ENCODE measurements at regions not wholly inside any gene's neighbourhood (a gene's known extent, or its start where the extent isn't known, plus 50 kb on each side); places are given as distances from the start of the nearest gene placed in this dataset.
"Not testable (repeated sequence)": the region's sequence is repeated elsewhere in the genome, so short reads cannot be mapped to it uniquely, and the experiment has no call there.

- no peak overlapping the region for H3K4me3 ChIP-seq (ENCODE audit: low read depth, low read length)
- no peak for DNase-seq (ENCODE audit: low read depth)
- TF ChIP-seq CTCF (IDR thresholded peaks at IDR 0.05; ENCODE audit: insufficient read depth, low read length): no peak
These were observed 220.1 kb upstream of the TMEFF2 start for GRCh38 chr2:192414794-192415193.

DNA sequence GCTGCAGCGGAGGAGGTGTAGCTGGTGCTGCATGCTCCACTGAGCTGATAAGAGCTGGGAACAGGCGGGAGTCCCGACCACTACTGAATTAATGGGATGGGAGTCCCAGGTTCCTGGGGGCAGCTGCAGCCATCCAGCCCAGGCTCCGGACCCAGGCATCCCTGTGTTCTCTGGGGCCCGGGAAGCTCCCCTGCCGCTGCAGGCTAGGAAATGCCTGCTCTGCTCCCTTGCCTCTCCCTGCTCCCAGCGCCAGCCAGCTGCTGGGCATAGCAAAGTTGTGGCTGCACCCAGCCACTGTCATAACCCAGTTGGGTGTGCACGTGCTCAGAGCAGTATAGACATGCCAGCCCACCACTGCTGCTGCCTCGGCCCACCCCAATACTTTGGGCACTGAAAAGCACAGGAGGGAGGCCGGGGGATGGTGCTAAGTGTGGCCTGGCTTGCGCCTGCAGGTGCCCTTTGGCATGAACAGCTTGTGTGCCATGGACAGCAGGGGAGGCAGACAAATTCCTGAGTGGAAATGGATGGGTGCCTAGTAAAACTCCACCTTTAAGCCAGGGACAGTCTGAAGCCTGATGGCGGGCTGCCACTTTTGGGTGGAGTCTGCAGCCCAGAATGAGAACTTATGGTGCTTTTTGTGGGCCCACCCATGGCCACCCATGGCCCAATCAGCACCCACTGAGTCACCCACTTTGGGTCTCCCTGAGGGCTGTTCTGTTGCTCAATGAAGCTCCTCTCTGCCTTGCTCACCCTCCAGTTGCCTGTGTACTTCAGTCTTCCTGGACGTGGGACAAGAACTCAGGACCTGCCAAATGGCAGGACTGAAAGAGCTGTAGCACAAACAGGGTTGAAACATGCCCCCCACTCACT is 219.3 kb upstream of the TMEFF2 start:
- DNase-seq (ENCODE audit: low read depth): no peak
- no peak overlapping the region for H3K4me3 ChIP-seq (ENCODE audit: low read depth, low read length)
- no peak for TF ChIP-seq CTCF (IDR thresholded peaks at IDR 0.05; ENCODE audit: insufficient read depth, low read length)

DNA sequence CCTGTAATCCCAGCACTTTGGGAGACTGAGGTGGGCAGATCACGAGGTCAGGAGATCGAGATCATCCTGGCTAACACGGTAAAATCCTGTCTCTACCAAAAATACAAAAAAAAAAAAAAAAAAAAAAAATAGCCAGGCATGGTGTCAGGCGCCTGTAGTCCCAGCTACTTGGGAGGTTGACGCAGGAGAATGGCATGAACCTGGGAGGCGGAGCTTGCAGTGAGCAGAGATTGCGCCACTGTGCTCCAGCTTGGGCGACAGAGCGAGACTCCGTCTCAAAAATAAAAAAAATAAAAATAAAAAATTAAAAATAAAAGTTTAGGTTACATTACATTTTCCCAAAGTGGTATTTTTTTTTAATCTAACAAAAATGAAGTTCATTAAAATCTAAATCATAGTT is 218.1 kb upstream of the TMEFF2 start:
- not testable (repeated sequence) for H3K4me3 ChIP-seq (ENCODE audit: low read depth, low read length); DNase-seq (ENCODE audit: low read depth)

GRCh38 chr2:192412394-192412793 is 217.7 kb upstream of the TMEFF2 start:
- no peak for TF ChIP-seq CTCF (IDR thresholded peaks at IDR 0.05; ENCODE audit: insufficient read depth, low read length)
- H3K4me3 ChIP-seq (ENCODE audit: low read depth, low read length): no peak overlapping the region
- no peak for DNase-seq (ENCODE audit: low read depth)

DNA sequence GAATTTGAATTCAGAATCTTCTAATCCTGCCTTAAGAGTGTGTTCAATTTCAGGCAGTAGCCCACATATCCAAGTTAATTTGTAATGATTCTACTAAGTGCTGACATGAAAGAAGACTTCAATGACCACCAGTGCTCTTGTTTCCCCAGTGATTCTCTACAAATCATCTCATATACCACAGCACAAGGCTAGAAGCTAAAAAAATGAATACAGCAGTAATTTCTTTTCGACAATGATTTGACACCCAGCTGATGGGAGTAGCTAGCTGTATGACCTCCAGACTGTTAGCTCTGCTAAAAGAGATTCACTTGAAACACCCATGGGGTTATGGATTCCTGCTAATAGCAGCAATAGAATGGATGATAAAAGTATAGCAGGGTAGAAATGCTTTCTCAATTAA is 217.0 kb upstream of the TMEFF2 start:
- H3K4me3 ChIP-seq (ENCODE audit: low read depth, low read length): no peak overlapping the region
- no peak for DNase-seq (ENCODE audit: low read depth)
- TF ChIP-seq CTCF (IDR thresholded peaks at IDR 0.05; ENCODE audit: insufficient read depth, low read length): no peak

GRCh38 chr2:192410319-192410718 is 215.6 kb upstream of the TMEFF2 start:
- no peak for DNase-seq (ENCODE audit: low read depth)
- H3K4me3 ChIP-seq (ENCODE audit: low read depth, low read length): no peak overlapping the region
- TF ChIP-seq CTCF (IDR thresholded peaks at IDR 0.05; ENCODE audit: insufficient read depth, low read length): no peak

- no peak for TF ChIP-seq CTCF (IDR thresholded peaks at IDR 0.05; ENCODE audit: insufficient read depth, low read length)
- H3K4me3 ChIP-seq (ENCODE audit: low read depth, low read length): no peak overlapping the region
These were observed 213.0 kb upstream of the TMEFF2 start for GRCh38 chr2:192407692-192408091.

More at GRCh38 chr2:192407692-192408091, 213.0 kb upstream of the TMEFF2 start:
- no peak for DNase-seq (ENCODE audit: low read depth)

All from fibroblast of the aortic adventitia (primary cell).